Fibroblast of skin of left biceps (primary cell): ENCODE measurements at regions not wholly inside any gene's neighbourhood (a gene's known extent, or its start where the extent isn't known, plus 50 kb on each side); places are given as distances from the start of the nearest gene placed in this dataset.
A peak's percentile ranks its signal among the peaks of the same experiment; 100 is the strongest.

Experiments used
- DNase-seq, 2 experiments: peaks; one replicate each; pipeline ENCODE4 v3.0.0-alpha.2; 2013; ENCODE audit warnings: low read depth in 2 of 2

DNA sequence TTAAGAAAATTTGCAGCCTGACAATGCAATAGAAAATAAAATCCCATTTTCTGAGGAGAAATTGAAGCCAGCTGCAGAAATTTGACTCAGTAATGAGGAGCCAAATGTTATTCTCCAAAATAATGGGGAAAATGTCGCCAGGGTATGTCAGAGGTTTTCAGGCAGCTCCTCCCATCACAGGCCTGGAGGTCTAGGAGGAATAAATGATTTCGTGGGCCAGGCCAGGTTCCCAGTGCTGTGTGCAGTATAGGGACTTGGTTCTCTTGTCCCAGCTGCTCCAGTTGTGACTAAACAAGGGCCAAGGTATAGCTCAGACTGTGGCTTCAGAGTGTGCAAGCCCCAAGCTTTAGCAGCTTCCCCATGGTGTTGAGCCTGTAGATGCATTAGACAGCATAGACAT lies 1240.8 kb upstream of the ADGRB3 start:
- no peak for DNase-seq

DNA sequence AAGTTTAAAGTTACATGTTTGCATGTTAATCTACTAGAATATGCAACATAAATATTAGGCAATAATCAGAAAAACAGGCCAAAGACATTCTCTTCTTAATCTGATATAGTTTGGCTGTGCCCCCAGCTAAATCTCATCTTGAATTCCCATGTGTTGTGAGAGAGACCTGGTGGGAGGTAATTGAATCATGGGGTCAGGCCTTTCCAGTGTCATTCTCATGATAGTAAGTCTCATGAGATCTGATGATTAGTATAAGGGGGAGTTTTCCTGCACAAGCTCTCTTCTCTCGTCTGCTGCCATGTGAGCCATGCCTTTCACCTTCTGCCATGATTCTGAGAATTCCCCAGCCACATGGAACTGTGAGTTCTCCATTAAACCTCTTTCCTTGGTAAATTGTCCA lies 1241.7 kb upstream of the ADGRB3 start:
- DNase-seq = no peak

DNA sequence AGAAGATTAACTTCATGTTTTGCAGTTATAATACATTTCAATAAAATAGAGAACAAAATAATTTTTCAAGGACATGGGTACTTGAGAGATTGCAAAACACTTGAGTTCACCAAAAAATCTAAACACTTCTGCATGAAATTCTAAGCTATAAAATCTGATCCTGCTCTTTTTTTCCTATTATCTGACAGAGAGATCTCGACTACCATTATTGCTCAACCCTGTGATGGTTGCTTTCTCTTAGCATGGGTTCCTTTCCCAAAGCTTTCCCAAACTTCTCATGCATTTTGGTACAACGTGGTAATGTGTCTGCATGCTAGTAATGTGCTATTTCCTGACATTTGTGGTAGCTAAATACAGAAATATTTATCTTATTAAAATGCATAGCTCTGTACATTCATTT lies 1243.1 kb upstream of the ADGRB3 start:
- no peak for DNase-seq

DNA sequence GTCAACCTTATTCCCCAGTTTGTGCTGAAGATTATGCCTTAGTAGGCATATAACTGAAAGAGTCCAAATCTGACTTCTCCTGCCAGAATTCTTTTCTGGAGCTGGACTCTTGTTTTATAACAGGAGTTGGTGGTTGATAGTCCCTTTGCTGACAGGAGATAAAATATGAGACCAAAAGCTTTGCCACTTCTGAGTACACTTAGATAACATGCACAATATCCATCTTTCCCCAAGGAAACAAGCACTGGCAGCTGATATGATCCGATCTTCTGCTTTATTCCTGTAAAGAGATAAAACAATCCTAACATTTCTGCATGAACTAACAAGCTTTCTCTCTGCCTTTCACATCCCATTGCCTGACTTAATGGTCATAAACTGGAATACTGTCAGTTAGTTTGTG lies 1265.4 kb upstream of the ADGRB3 start:
- DNase-seq = no peak

DNA sequence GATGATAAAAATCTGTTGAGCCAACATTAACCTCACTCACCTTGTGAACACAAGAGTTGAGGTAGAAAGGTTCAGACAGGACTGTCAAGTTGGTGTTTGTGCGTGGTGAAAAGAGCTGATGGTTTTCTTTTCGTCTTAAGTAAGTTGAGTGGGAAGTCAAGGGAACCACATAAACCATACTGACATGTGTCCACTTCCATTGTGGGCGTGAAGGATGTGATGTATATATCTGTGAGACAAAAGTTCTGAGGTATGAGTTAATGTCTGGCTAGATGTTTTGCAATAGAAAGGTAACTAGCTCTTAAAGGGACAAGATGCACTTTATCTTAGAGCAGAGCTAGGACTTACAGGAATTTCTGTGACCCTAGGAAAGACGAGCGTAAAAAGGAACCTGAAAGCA lies 1272.1 kb upstream of the ADGRB3 start:
- no peak for DNase-seq

DNA sequence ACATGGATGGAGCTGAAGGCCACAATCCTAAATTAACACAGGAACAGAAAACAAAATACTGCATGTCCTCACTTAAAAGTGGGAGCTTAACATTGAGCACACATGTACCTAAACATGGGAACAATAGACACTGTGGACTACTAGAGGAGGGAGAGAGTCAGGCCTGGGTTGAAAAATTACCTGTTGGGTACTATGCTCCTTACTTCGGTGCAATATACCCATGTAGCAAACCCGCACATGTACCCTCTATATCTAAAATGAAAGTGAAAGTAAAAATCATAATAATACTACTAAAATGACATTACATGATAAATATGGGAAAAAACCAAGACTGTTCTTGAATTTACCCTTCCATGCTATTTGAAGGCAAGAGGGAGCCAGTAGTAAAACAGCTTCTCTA lies 1273.8 kb upstream of the ADGRB3 start:
- DNase-seq = no peak

DNA sequence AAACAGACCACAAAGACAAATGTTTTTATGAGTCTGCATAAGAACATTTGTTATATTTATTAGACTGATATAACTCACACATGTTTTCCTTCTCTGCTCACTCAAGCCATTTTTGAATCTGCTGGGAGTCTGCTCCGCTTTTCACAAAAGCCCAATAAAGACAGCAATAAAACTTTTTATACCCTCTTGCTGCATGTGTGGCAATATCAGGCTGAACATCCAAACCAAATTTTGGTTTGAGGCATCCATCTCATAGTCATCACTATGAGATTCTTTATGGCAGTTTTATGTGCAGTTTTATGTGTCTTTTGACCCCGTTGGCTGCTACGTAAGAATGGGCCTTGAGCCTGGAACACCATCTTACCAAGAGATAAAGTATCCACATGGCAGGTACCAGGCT lies 1276.8 kb upstream of the ADGRB3 start:
- no peak for DNase-seq

DNA sequence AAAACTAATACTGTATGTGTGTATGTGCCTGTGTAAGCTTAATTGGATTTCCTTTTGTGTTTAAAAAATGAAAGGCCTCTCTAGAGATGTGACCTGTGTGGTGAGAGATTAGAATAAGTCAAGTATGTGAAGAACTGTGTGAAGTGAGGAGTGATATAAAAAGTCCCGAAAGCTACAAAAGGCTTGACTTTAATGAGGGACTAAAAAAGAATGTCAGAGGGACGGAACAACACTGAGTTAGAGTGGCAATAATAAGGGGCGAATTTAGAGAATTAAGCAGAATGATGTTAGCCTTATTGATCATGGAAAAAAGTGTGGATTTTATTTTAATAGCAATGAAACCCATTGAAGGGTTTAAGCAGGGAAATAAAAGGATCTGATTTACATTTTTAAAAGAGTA lies 1281.2 kb upstream of the ADGRB3 start:
- no peak for DNase-seq

DNA sequence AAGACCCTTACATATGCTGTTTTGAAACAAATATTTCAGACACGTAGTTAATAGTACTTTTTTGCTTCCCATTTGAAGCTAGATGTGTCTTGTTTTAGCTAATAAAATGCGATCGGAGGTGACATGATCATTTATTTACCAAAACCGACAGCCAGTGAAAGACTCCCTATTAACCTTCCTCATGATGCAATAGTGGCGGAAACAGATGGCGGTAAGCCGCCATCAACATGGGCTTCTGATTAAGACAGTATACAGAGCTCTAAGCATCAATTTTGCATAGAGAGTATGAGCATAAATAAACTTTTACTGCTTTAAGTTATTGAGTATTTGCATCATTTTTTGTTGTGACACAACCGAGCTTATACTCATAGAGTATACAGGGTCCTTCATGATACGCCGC lies 1282.4 kb upstream of the ADGRB3 start:
- no peak for DNase-seq

DNA sequence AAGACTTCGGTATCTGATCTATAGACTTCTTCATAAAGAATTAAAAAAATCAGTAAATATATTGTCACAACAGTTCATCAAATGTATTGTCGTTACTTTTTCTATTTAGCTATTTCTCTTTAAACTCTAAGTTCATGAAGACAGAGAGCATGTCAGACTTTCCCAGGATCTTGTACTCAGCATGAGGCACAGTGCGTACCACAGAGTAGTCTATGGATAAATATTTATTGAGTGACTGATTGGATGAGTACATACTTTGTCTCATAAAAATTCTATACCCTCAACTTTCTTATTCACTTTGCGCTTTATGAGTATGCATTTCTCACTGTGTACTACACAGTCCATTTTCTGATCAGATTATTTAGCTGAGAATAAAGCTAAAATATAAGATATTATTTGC lies 1284.4 kb upstream of the ADGRB3 start:
- DNase-seq = no peak

DNA sequence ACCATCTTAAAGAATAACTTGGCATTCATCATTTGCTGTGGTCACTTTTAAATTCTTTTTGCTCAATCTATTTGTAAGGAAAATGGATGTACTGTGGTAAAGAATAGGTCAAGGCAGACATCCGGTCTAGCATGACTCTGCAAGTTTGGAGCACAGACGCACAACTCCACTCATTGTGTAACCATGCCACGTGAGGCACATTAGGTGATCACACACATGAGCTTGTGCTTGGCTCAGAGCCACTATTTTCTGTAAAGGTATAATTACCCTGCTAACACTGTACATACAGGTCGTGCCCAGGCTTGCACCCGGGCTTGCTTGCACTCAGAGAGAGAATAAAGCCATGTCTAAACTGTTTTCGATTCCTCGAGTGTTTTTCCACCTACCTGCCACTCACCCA lies 1289.1 kb upstream of the ADGRB3 start:
- DNase-seq = no peak

DNA sequence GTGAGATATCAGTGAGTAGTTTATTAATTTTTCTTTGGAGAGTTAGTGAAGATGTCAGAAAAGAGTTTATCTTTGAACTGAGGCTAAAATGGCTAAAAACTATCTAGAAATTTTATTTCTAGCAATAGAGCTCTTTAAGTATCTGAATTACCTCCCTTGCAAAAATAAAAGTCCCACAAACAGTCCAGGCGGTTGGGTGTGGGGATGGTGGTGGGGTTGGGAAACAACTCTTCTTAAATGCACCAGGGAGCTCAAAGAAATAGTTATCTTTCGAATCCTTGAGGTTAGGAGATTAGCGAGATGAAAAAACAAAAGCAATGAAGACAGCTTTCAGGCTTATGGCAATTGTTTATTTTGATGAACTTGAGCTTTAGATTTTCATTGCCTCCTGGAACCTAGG lies 1299.1 kb upstream of the ADGRB3 start:
- no peak for DNase-seq

DNA sequence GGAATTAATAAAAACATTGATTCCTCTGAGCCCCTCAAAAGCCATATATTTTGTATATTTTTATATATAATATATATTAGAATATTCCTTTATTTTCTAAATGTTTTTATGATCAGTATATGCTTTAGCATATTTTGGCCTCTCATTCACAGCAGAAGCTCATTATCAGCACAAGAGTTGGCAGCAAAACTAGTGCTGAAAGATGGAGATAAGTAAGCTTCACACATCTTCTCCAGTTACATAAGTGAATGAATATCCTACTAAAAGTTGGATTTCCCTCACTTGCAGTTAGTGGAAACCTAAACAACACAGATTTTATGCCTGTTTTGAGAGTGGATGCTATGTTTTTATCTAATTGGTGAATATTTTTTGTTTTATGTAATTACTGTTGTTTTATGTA lies 1303.8 kb upstream of the ADGRB3 start:
- no peak for DNase-seq

DNA sequence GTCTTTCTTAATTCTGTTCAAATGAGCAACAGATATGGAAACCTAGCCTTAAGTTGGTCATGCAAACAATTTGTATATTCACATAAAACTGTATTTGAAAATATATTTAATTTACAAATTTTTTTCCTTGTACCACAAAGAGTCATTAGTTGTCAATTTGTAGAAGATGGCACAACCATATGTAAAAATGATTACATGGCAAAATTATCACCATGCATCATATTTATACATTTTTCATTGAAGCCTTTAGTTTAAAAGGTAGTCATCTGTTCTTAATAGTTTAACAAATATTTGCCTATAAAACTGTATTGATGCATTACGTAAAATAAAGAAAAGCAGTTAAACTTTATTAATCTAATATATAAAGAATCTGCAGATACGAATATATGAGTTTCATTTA lies 1306.8 kb upstream of the ADGRB3 start:
- no peak for DNase-seq

DNA sequence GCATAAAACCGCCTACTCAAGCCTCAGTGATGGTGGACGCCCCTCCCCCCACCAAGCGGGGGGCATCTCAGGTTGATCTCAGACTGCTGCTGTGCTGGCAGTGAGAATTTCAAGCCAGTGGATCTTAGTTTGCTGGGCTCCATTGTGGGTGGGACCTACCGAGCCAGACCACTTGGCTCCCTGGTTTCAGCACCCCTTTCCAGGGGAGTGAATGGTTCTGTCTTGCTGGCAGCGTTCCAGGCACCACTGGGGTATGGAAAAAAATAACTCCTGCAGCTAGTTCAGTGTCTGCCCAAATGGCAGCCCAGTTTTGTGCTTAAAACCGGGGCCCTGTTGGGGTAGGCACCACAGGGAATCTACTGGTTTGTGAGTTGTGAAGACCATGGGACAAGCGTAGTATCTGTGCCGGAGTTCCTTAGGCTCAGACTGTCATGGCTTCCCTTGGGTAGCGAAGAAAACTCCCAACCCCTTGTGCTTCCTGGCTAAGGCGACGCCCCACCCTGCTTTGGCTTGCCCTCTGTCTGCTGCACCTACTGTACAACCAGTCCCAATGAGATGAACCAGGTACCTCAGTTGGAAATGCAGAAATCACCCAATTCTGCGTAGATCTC lies 1334.5 kb upstream of the ADGRB3 start:
- DNase-seq = no peak

DNA sequence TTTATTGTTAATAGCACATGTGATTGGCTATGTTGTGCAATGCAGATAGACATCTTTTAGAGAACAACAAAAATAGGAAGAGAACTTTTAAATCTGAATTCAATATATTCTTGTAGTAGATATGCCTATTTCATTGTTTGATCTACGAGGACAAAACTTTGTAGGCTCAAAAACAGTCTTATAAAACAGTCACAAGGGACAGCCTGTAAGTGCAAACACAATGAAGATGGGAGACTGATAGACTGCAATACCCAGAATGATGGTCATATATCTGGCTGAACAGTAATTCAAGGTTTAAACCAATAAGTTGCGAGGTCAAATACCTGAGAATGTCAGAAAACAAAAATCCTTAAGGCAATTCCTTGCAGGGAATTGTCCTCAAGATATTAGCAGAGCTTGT lies 1342.9 kb upstream of the ADGRB3 start:
- DNase-seq = no peak

DNA sequence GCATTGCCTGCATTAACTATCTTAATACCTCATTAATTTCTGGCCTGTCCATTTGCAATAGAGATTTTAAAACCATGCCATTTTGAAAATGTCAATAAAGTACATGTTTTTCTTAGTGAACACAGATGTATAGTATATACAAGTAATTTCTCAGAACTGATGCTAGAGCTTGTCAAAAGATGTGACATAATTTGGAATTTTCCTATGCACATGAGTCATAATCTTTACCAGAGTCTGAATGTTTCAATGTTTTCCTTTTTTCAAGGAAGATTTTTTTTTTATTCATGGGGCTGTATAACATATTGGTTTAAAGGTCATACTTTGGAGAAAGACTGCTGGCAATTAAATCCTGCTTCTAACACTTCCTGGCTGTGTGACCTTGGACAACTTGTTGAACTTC lies 1347.5 kb upstream of the ADGRB3 start:
- no peak for DNase-seq

DNA sequence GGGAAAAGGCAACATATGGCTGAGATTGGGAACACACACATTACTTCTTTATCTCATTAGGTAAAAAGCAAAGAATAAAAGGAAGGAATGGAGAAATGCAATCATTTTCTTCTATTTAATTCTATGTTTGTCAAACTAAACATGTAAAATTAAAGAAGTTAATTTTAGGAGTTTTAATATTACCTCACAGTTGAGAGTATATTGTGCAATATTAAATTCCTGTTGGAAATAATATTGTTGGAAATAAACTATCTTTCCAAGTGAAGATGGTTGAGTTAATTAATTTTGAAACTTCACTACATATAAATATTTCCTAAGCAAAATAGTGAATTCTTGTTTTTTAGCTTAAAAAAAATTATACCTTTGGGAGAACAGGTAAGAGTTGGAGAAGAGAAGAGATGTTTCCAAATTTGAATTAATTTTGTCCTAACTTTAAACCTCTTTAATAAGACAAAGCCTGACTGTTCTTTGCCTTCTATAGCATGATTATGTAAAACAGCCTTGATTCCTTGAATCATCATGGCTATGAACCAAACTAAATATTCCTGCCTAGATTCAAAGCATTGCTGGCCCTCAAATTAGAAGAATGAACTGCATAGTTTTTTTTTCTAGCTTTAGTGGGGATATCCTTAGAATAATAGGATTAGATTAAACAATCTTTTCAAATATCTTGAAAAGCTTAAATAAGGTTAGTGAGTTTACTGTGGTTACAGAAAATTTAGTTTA lies 1349.1 kb upstream of the ADGRB3 start:
- DNase-seq = no peak

DNA sequence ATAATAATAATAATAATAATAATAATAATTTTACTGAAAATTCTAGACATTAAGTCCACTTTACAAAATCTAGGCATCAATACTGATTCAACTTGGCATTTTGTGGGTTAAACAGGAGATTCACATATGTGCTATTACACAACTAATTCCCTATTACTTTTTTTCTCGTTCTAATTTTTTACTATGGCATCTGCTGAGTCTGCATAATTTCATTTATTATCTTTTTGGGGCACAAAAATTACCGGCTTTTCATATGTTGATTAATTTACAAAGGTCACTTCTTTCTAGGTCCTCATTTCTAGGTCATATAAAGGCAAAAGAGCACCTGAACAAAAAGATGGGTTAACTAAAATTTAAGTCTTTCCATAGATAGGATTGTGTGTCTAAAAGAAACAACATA lies 1357.8 kb upstream of the ADGRB3 start:
- DNase-seq = no peak

DNA sequence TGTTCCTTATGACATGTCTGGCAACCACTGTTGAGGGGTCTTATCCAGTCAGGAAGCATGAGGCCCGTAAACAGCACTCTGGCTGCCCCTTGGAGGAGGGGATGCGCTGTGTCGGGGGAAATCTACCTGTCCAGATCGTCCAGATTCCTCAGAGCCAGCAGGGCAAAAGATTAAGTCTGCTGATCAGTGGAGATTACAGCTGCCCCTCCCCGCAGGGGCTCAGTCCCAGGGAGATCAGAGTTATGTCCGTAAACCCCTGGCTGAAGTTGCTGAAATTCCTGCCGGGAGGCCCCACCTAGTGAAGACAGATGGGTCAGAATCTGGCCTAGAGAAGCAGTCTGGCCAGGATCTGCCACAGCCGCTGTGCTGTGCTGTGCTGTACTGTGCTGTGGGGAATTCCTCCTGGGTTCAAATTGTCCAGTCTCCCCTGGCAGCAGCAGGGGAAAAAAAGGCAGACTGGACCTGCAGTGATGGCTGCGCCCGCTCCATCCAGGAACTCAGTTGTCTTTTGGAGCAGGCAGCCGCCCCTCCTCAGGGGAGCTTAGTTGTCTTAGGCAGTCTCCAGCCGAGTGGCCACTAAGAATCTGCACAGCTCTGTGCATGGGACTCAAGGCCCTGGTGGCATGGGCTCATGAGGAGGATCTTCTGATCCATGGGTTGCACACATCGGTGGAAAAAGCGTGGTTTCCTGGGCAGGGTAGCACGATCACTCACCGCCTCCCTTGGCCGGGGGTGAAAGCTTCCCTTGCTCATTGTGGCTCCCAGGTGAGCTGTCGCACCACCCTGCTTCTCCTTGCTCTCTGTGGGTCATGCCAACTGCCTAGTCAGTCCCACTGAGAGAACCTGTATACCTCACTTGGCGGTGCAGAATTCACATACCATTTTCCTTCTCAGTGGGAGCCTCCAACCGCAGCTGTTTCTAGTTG lies 1368.8 kb upstream of the ADGRB3 start:
- no peak for DNase-seq

DNA sequence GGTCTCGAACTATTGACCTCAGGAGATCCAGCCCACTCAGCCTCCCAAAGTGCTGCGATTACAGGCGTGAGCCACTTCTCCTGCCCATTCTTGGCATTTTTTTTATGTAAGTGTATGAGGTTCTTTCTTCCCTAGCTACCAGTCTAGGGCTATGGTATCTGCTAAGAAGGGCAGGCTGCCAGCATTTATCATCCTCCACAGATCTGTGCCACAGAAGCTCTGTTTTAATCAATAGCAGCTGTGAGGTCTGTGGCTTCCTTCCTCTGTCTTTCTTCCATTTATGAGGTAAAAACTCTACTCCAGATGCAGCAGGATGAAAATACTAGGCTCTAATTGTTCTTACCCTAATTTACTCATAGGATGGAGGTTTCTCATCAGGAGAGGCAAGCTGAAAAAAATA lies 1382.4 kb upstream of the ADGRB3 start:
- peak; percentile 9 to 10 for DNase-seq

DNA sequence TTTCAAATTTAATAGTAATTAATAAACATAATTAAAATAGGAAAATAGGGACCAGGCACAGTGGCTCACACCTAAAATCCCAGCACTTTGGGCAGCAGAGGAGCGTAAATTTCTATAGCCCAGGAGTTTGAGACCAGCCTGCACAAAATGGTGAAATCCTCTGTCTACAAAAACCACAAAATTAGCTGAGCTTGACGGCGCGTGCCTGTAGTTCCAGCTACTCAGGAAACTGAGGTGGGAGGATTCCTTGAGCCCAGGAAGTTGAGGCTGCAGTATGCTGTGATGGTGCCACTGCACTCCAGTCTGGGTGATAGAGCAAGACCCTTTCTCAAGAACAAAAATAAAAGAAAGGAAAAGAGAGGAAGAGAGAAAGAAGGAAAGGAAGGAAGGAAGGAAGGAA lies 1387.0 kb upstream of the ADGRB3 start:
- no peak for DNase-seq

DNA sequence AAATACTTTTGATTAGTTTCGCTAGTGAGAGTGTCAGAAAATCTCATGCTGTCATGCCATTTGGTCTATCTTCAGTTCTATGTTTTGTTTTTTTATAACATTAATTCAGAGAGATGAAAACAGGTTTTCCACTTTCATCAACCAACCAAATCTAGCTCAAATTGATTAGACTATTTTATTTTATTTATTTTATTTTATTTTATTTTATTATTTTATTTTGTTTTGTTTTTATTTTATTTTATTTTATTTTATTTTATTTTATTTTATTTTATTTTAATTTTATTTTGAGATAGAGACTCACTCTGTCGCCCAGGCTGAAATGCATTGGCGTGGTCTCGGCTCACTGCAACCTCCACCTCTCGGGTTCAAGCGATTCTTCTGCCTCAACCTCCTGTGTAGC lies 1391.0 kb upstream of the ADGRB3 start:
- no peak for DNase-seq
